Psoas muscle (tissue), 7 donors: ENCODE measurements at regions not wholly inside any gene's neighbourhood (a gene's known extent, or its start where the extent isn't known, plus 50 kb on each side); places are given as distances from the start of the nearest gene placed in this dataset.

Source experiments
- ATAC-seq, 4 donors: fragments of 200-7000 bp; cut with Tn5 transposase; one replicate each; pipeline ENCODE4 v1.9.1; 2020; ENCODE audit warnings: moderate library complexity in 3 of 4, mild to moderate bottlenecking in 2 of 4
- DNase-seq, 2 donors: peaks; one replicate each; pipeline ENCODE4 v3.0.0-alpha.2; 2020
- H3K27ac ChIP-seq: fragments of 200-600 bp; one replicate; pipeline ENCODE4 v1.8.0; 2022
- H3K27me3 ChIP-seq, 3 donors: fragments of 200-600 bp in 1 of 3; one replicate each; pipeline versions ENCODE4 v1.6.1 to v1.8.0; 2013 to 2022; ENCODE audit warnings: low read length in 2 of 3, mild to moderate bottlenecking in 2 of 3, moderate library complexity in 1 of 3; ENCODE audit not compliant: insufficient read depth in 3 of 3
- H3K36me3 ChIP-seq, 2 donors: fragments of 200-600 bp in 1 of 2; one replicate each; pipeline versions ENCODE4 v1.6.1 to v1.8.0; 2013 to 2022; ENCODE audit warnings: low read depth in 1 of 2, mild to moderate bottlenecking in 1 of 2, moderate library complexity in 1 of 2; ENCODE audit not compliant: insufficient read depth in 1 of 2
- H3K4me1 ChIP-seq: fragments of 200-600 bp; one replicate; pipeline ENCODE4 v1.8.0; 2022
- H3K4me3 ChIP-seq: fragments of 200-600 bp; one replicate; pipeline ENCODE4 v1.8.0; 2022; ENCODE audit warnings: mild to moderate bottlenecking
- H3K9me3 ChIP-seq: fragments of 200-600 bp; one replicate; pipeline ENCODE4 v1.8.0; 2022
- CTCF ChIP-seq: fragments of 200-600 bp; IDR thresholded peaks from one replicate; pipeline ENCODE4 v1.8.0; 2022; ENCODE audit warnings: antibody characterized with exemption
- WGBS, 3 donors: extraction: QIAGEN DNeasy Blood & Tissue Kit; methylation state at CpG; one replicate each; pipeline versions ENCODE4 v1.1.6 to v1.1.7; 2013; 5-methylcytosine and 5-hydroxymethylcytosine counted together
- intact Hi-C, 2 donors: fragments of 100-400 bp; cut with DNase I; formaldehyde crosslinking; loops; one replicate each; pipeline versions ENCODE4 v1.11.0 to v1.14.2; 2022
- donor health status: healthy with polysubstance abuse.
- donor health status: DM: no; HTN: no; CAD: no; lungs with moderate emphysema.
- donor health status: Bipolar disorder and iron deficiency.
- donor health status: healthy.
- donor health status: DM: yes; HTN: yes; CAD: no.
- donor health status: DM: no; HTN: no; CAD: no.
- donor health status: DM: yes; HTN: yes; CAD: no.

DNA sequence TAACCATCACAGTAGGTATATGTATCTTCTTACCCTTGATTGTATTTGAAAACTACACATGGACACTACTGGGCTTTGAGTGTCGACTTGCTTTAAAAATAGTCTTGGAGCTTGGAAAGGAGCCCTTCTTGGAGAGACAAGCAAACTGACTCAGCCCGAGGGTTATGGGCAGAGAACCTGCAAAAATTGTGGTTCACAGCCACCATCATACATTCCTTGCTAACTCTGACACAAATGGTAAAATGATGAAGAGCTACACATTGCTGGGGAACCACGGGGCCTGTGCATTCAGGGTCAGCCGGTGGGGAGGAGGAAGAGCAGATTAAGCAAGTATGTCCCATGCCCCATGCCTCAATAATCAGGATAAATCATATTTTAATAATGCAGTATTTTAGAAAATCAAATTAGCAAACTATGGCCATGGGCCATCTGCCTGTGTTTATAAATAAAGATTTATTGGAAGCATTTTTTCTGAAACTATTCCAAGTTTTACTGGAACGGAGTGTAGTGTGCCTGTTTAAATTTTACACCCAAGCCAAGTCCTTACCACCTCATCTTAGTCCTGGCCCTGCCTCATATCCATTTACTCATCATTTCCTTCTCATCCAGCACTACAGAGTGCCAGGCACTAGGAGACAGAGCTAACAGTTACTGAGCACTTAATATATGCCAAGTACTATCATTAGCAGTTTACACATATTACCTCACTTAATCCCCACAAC lies 195.7 kb downstream of the PALM2AKAP2 start:
- Histone ChIP-seq H3K27me3 (no peaks in the 10 kb centered on the region), H3K4me1 (no peaks in the 10 kb centered on the region), H3K9me3 (no peaks in the 10 kb centered on the region), H3K4me3 (no peak overlapping the region), H3K36me3 (no peaks in the 10 kb centered on the region), H3K27ac (no peak overlapping the region)
- WGBS, 3 donors: 57 to 70% (median 62%) methylated on average over 5 of the region's 5 CpGs
- no peak for TF ChIP-seq CTCF
- intact Hi-C loops: no loop called here
- ATAC-seq: no peak
- no peak for DNase-seq

- H3K36me3 ChIP-seq: no peaks in the 10 kb centered on the region
- H3K27me3 ChIP-seq: no peaks in the 10 kb centered on the region
- no peak overlapping the region for H3K27ac ChIP-seq
- TF ChIP-seq CTCF: no peak
- ATAC-seq: no peak
- H3K4me3 ChIP-seq: no peak overlapping the region
- intact Hi-C loops: no loop called here
- no peak for DNase-seq
- no peaks in the 10 kb centered on the region for H3K4me1 ChIP-seq
- H3K9me3 ChIP-seq: no peaks in the 10 kb centered on the region
Measured at GRCh38 chr9:109976303-109976702, 196.3 kb downstream of the PALM2AKAP2 start.

DNA sequence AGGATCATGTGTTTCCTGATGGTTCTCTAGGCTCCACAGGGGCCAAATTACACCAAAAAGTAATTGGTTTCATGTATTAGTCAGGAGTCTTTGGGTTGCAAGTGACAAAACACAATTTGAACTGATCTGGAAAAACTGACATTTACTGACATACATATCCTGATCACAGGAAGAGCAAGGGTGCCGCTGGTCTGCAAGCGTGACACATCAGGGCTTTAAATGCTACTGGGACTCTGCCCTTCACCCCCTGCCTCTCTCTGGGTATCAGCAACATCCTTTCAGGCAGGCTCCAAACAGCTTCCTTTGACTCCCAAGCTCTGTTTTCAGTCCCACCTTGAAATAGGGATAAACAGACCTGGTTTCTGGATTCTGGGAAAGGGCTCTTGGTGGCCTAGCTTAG lies 197.5 kb downstream of the PALM2AKAP2 start:
- Histone ChIP-seq H3K27ac (no peak overlapping the region), H3K27me3 (no peaks in the 10 kb centered on the region), H3K36me3 (no peaks in the 10 kb centered on the region), H3K9me3 (no peaks in the 10 kb centered on the region), H3K4me1 (no peaks in the 10 kb centered on the region), H3K4me3 (no peak overlapping the region)
- TF ChIP-seq CTCF: no peak
- WGBS, 3 donors: 90 to 98% (median 94%) methylated on average over 2 of the region's 2 CpGs
- intact Hi-C loops: no loop called here
- ATAC-seq (no peak), DNase-seq (no peak)

GRCh38 chr9:109981091-109981490 lies 201.1 kb downstream of the PALM2AKAP2 start:
- Histone ChIP-seq H3K4me1 (no peaks in the 10 kb centered on the region), H3K9me3 (no peaks in the 10 kb centered on the region), H3K4me3 (no peak overlapping the region), H3K27me3 (no peaks in the 10 kb centered on the region), H3K36me3 (no peaks in the 10 kb centered on the region), H3K27ac (no peak overlapping the region)
- DNase-seq: no peak
- no peak for ATAC-seq
- intact Hi-C loops: no loop called here
- no peak for TF ChIP-seq CTCF
- 44 to 93% (median 57%) methylated on average over 1 of the region's 1 CpG for WGBS, 3 donors

- no peak for TF ChIP-seq CTCF
- Histone ChIP-seq H3K36me3 (no peaks in the 10 kb centered on the region), H3K4me1 (no peaks in the 10 kb centered on the region), H3K27me3 (no peaks in the 10 kb centered on the region), H3K27ac (no peak overlapping the region), H3K9me3 (no peaks in the 10 kb centered on the region), H3K4me3 (no peak overlapping the region)
- intact Hi-C loops: no loop called here
- ATAC-seq: no peak
- DNase-seq: no peak
- whole genome bisulfite sequencing, 3 donors: 45 to 76% (median 66%) methylated on average over 1 of the region's 1 CpG
Measured at GRCh38 chr9:109986521-109986991, 206.6 kb downstream of the PALM2AKAP2 start.
